Smooth muscle cell (in vitro differentiated cells): ENCODE measurements at regions not wholly inside any gene's neighbourhood (a gene's known extent, or its start where the extent isn't known, plus 50 kb on each side); places are given as distances from the start of the nearest gene placed in this dataset.

Source experiments
- DNase-seq: peaks from one replicate; lab custom pipeline; 2025; ENCODE audit not compliant: unreplicated experiment; lab: John Stamatoyannopoulos, UW
- H2AFZ ChIP-seq: fragments of 200-600 bp; sonication (generic); 2 replicates; pipeline ENCODE4 v1.6.0; 2016; ENCODE audit warnings: antibody characterized with exemption, low read depth, mild to moderate bottlenecking
- H3F3A ChIP-seq: fragments of 200-600 bp; sonication (generic); 2 replicates; pipeline ENCODE4 v1.6.0; 2017; ENCODE audit warnings: antibody characterized with exemption, low read depth
- H3K27ac ChIP-seq: fragments of 200-600 bp; sonication (generic); 2 replicates; pipeline ENCODE4 v1.5.1; 2016; ENCODE audit warnings: low read depth, mild to moderate bottlenecking
- H3K27me3 ChIP-seq: fragments of 200-600 bp; sonication (generic); 2 replicates; pipeline ENCODE4 v1.6.1; 2016; ENCODE audit warnings: low read depth, mild to moderate bottlenecking
- H3K36me3 ChIP-seq: fragments of 200-600 bp; sonication (generic); 2 replicates; pipeline ENCODE4 v1.5.1; 2016; ENCODE audit warnings: low read depth
- H3K4me1 ChIP-seq: fragments of 200-600 bp; sonication (generic); 2 replicates; pipeline ENCODE4 v1.5.1; 2016; ENCODE audit warnings: low read depth
- H3K4me2 ChIP-seq: fragments of 200-600 bp; sonication (generic); 2 replicates; pipeline ENCODE4 v1.6.0; 2016; ENCODE audit warnings: mild to moderate bottlenecking
- H3K4me3 ChIP-seq: fragments of 200-600 bp; sonication (generic); 2 replicates; pipeline ENCODE4 v1.5.1; 2016; ENCODE audit warnings: mild to moderate bottlenecking
- H3K79me2 ChIP-seq: fragments of 200-600 bp; sonication (generic); 2 replicates; pipeline ENCODE4 v1.6.0; 2016; ENCODE audit warnings: low read depth, mild to moderate bottlenecking
- H3K9ac ChIP-seq: fragments of 200-600 bp; sonication (generic); 2 replicates; pipeline ENCODE4 v1.6.0; 2016; ENCODE audit warnings: low read depth
- H3K9me3 ChIP-seq: fragments of 200-600 bp; sonication (generic); replicated peaks from 2 replicates; pipeline ENCODE4 v1.5.1; 2016; ENCODE audit warnings: low read depth
- H4K20me1 ChIP-seq: fragments of 200-600 bp; sonication (generic); 2 replicates; pipeline ENCODE4 v1.6.0; 2016; ENCODE audit warnings: low read depth
- CTCF ChIP-seq: fragments of 200-600 bp; sonication (generic); IDR thresholded peaks from 2 replicates; pipeline ENCODE4 v1.5.1; 2017; ENCODE audit warnings: borderline replicate concordance, mild to moderate bottlenecking, antibody characterized with exemption; ENCODE audit not compliant: insufficient read depth, poor library complexity, severe bottlenecking
- WGBS: methylation state at CpG from one replicate; pipeline ENCODE4 v1.1.7; 2016; ENCODE audit warnings: low lambda C conversion rate; 5-methylcytosine and 5-hydroxymethylcytosine counted together

GRCh38 chr12:65696227-65696626 lies 128.1 kb upstream of the HMGA2 start:
- Histone ChIP-seq H3K4me1 (peaks cover 7% of the 10 kb centered on the region), H3K36me3 (no peaks in the 10 kb centered on the region), H3K4me3 (no peak overlapping the region), H4K20me1 (no peaks in the 10 kb centered on the region), H3K79me2 (no peaks in the 10 kb centered on the region), H3K9ac (peak overlapping the region; percentile 60), H3F3A (peaks cover 26% of the 10 kb centered on the region), H3K9me3 (no peaks in the 10 kb centered on the region), H2AFZ (no peak overlapping the region), H3K27me3 (no peaks in the 10 kb centered on the region), H3K4me2 (peak overlapping the region; percentile 73), H3K27ac (peak overlapping the region; percentile 94)
- TF ChIP-seq CTCF, result no peak
- no peak for DNase-seq

GRCh38 chr12:65699251-65699650 lies 125.0 kb upstream of the HMGA2 start:
- no peaks in the 10 kb centered on the region for H4K20me1 ChIP-seq
- TF ChIP-seq CTCF, result no peak
- no peak overlapping the region for H3K9ac ChIP-seq
- no peaks in the 10 kb centered on the region for H3K27me3 ChIP-seq
- no peak overlapping the region for H3K4me3 ChIP-seq
- peak overlapping the region; percentile 38 for H3K27ac ChIP-seq
- H3K9me3 ChIP-seq, result no peaks in the 10 kb centered on the region
- WGBS, result 50% methylated on average over 2 of the region's 2 CpGs
- H3F3A ChIP-seq, result peaks cover 26% of the 10 kb centered on the region
- DNase-seq, result no peak
- H3K4me2 ChIP-seq, result peak overlapping the region; percentile 36
- no peaks in the 10 kb centered on the region for H3K36me3 ChIP-seq
- no peaks in the 10 kb centered on the region for H3K79me2 ChIP-seq
- H3K4me1 ChIP-seq, result peaks cover 7% of the 10 kb centered on the region
- H2AFZ ChIP-seq, result peak overlapping the region; percentile 14

- H3K36me3 ChIP-seq, result no peaks in the 10 kb centered on the region
- TF ChIP-seq CTCF, result no peak
- no peak for DNase-seq
- no peaks in the 10 kb centered on the region for H3K27me3 ChIP-seq
- H3K79me2 ChIP-seq, result no peaks in the 10 kb centered on the region
- no peaks in the 10 kb centered on the region for H3K4me1 ChIP-seq
- no peak overlapping the region for H3K27ac ChIP-seq
- no peaks in the 10 kb centered on the region for H4K20me1 ChIP-seq
- no peak overlapping the region for H3K9ac ChIP-seq
- H2AFZ ChIP-seq, result no peak overlapping the region
- H3K4me2 ChIP-seq, result no peak overlapping the region
- no peaks in the 10 kb centered on the region for H3F3A ChIP-seq
- 95% methylated on average over 5 of the region's 5 CpGs for WGBS
- H3K4me3 ChIP-seq, result no peak overlapping the region
- H3K9me3 ChIP-seq, result no peaks in the 10 kb centered on the region
Observed at GRCh38 chr12:65703176-65703575, 121.1 kb upstream of the HMGA2 start.

- no peaks in the 10 kb centered on the region for H3K9me3 ChIP-seq
- no peaks in the 10 kb centered on the region for H4K20me1 ChIP-seq
- 89% methylated on average over 2 of the region's 2 CpGs for WGBS
- no peak for TF ChIP-seq CTCF
- H3K27me3 ChIP-seq, result no peaks in the 10 kb centered on the region
- no peak overlapping the region for H3K27ac ChIP-seq
- no peak for DNase-seq
- no peaks in the 10 kb centered on the region for H3F3A ChIP-seq
- no peak overlapping the region for H3K4me3 ChIP-seq
- H3K4me1 ChIP-seq, result no peaks in the 10 kb centered on the region
- no peak overlapping the region for H3K9ac ChIP-seq
- no peak overlapping the region for H2AFZ ChIP-seq
- H3K4me2 ChIP-seq, result no peak overlapping the region
- no peaks in the 10 kb centered on the region for H3K36me3 ChIP-seq
- H3K79me2 ChIP-seq, result no peaks in the 10 kb centered on the region
Observed at GRCh38 chr12:65705380-65705876, 118.9 kb upstream of the HMGA2 start.
